Right renal pelvis (tissue), 4 donors: ENCODE measurements at regions not wholly inside any gene's neighbourhood (a gene's known extent, or its start where the extent isn't known, plus 50 kb on each side); places are given as distances from the start of the nearest gene placed in this dataset.

ENCODE experiments used
- DNase-seq, 4 donors: peaks; one replicate each; pipeline ENCODE4 v3.0.0-alpha.2; 2013; ENCODE audit warnings: low read depth in 4 of 4, low spot score in 3 of 4, missing footprints in 1 of 4

- DNase-seq = no peak
These were observed 526.6 kb downstream of the MRPL39 start for GRCh38 chr21:25080661-25081060.

DNA sequence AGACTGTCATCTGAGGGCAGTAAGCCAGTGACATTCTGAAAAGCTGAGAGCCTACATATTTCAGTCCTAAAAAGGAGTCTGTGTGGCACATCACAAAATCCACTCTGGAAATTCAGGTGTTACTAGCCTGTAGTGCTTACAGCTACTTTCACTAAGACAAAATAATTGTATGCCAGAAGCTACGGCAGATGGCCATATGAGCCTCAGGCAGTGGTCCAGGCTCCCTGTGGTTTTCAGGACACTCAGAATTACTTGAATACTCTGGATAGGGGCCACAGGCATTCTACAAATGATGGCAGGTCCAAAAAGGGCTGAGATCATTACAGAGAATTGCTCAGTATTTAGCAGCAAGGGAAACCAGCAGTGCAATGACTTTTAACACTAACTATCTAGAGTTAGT lies 527.1 kb downstream of the MRPL39 start:
- DNase-seq = no peak

DNA sequence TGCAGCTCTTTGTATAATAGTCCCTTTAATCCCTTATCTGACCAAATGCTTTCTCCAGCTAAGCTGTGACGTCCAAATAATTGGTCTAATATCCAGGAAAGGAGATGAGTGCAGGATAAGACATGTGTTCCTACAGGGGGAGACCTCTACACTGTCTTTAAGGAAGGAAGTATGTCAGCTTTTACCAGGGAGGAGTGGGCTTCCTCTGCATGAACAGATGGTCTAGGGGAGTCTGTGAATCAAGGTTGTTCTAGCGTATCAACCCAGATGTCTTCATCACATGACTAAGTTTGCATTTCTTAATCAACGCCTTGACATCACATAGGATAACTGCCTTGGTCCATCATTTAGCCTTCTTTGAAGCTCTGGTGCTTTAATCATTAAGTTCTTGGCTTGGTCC lies 528.2 kb downstream of the MRPL39 start:
- no peak for DNase-seq

DNA sequence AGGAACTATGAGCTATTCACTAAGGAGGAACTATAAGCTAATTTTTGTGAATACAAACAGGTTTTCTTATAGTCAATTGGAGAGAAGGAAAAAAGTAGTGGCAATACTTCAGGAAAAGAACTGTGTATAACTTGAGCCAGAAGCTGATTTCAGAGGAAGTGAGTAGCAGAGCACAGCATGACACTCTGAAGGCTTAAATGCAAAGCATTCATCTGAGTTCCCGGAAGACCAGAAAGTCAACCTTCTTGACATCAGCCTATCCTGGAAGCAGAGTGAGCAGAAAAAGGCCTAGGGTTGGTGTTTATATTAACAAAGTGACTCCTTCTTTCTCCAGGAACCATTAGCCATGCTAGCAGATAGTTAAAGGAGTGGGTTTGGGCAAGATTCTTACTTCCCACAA lies 545.2 kb downstream of the MRPL39 start:
- DNase-seq = no peak

DNA sequence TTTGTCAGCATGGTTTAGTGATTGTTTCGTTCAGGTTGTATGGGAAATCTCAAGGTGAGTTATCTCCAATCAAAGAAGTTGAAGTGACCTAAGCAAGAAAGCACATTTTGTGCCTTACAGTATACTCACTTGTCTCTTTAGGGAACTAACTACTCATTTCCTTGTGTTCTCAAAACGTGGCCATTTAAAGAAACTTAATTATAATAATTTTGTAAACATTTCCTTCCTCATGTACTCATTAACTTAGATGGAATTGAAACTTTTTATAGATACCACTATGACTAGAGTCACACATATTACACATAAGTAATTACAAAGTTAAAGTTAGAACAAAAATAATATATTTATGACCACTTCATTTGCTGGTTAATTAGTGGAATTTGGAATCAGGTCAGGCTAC lies 552.6 kb downstream of the MRPL39 start:
- DNase-seq = no peak

DNA sequence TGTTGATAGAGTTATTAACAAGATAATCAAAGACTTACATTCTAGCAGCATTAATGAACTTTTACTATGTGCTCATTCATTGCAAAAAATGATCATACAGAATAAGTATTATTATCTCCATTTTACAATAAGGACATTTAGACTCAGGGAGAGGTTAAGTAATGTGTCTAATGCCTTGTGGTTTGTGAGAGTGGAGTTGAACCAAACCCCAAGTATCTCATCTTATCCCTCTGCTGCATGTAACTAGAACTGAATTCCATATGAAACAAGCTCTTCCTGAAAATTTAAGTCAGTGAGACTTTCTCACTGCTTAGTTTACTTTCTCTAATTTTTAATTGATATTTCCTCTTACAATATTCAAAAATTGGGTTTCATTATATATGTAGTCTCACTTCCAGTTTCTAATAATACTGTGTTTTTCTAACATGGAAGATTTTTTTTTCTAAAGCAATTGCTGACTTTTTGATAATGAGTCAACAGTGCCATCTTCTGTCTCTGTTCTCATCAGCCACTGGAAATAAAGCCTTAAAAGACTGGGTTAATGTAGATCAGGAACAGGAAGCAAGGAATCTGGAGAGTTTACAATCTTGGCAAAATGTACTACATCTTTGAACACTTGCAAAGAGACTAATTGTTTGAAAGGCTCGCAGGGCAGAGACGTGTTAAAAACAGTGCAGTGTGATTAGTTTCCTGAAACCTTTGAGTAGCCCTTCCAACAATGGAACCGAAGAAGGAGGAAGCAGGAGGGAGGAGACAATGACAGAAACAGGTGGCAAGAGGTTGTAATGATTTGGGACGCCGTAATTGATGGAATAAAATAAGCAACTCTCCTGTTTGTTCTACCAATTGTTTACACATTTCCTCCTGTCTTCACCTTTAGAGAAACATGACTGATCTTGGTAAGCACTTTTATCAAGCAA lies 567.6 kb downstream of the MRPL39 start:
- DNase-seq = peak in 3 of 4 donors; percentile 4 to 18 (median 15)

GRCh38 chr21:25036775-25037174 lies 570.5 kb downstream of the MRPL39 start:
- no peak for DNase-seq

- DNase-seq = no peak
These were observed 575.5 kb downstream of the MRPL39 start for GRCh38 chr21:25031750-25032149.

GRCh38 chr21:25029580-25029979 lies 577.7 kb downstream of the MRPL39 start:
- DNase-seq = no peak

DNA sequence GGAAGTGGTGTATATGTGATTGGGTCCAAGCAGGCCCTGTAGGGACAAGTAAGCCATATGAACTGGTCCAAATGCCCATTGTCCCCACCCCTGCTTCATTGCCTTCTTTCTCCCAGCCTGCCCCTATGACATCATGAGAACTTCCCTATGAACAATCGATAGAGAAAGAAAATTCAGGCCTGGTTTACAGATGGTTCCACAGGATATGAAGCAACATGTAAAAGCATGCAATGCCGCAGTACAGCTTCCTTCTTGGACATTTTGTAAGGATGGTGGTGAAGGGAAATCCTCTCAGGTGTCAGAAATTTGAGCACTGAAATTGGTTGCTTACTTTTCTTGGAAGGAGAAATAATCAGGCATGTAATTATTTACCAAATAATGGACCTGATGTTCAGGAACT lies 581.7 kb downstream of the MRPL39 start:
- no peak for DNase-seq

- no peak for DNase-seq
These were observed 582.6 kb downstream of the MRPL39 start for GRCh38 chr21:25024639-25025038.

DNA sequence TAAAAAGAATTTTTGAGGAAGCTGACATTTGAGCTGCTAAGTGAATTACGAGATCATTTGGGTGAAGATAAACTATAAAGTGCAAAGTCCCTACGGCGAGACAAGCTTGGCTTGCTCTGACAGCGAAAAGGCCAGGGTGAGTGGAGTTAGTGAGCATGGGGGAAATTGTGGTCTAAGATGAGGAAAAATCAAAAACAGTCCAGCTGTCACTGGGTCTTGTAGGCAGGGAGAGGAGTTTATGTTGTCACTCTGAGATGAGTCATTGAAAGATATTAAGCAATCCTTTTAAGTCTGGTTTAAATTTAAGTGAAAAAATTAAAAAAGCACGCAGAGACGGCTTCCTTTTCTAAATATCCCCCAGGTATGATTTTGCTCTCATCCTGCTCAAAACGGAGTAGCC lies 601.9 kb downstream of the MRPL39 start:
- DNase-seq = no peak

DNA sequence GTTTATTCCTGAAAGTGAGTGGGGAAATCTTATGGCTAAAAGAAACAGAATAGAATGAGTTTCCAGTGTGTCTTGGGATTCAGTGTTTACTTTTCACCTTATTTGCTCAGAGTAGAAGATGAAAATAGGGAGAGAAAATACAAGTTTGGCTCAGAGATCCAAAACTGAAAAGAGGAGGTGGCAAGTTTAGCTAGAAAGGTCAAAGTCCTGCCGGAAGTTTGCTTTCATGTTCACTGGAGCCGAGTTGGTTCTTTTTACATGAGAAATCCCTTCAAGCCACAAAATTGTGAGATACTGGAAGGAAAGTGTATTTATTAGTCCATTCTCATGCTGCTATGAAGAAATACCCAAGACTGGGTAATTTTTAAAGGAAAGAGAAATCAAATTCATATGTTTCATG lies 604.6 kb downstream of the MRPL39 start:
- DNase-seq = no peak

- DNase-seq = no peak
These were observed 612.1 kb downstream of the MRPL39 start for GRCh38 chr21:24995216-24995615.

- no peak for DNase-seq
These were observed 612.6 kb downstream of the MRPL39 start for GRCh38 chr21:24994717-24995116.

GRCh38 chr21:24989516-24989915 lies 617.8 kb downstream of the MRPL39 start:
- DNase-seq = no peak

DNA sequence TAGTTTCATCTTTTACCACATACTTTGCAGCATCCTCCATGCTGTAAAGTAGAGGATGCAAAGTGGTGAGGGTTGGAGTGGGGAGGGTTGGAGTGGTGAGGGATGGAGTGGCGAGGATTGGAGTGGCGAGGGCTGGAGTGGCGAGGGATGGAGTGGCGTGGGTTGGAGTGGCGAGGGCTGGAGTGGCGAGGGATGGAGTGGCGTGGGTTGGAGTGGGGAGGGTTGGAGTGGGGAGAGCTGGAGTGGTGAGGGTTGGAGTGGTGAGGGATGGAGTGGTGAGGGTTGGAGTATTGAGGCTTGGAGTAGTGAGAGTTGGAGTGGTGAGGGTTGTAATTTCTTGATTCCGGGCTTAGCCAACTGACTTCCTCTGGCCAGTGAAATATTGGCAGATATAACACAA lies 618.3 kb downstream of the MRPL39 start:
- DNase-seq = no peak

- DNase-seq = no peak
These were observed 631.0 kb downstream of the MRPL39 start for GRCh38 chr21:24976238-24976637.

GRCh38 chr21:24969068-24969467 lies 638.2 kb downstream of the MRPL39 start:
- DNase-seq = no peak

GRCh38 chr21:24955275-24955961 lies 651.9 kb downstream of the MRPL39 start:
- DNase-seq = no peak

DNA sequence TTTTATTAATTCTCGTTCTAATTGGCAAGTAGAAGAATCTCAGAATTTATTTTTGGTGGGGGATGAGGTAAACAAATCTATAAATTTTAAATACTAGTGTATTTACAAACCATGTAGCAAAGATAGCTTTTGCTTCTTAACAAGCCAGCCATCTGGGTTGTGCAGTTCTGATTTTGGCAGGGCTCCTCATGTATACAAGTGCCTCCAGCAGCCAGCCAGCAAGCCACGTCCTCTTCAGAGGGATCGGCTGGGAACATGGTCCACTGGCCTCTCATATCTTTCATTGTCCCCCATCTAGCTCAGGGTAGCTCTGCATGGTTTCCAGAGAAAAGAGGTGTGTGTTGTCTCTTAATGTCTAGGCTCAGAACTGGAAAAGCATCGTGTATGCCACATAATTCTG lies 659.1 kb downstream of the MRPL39 start:
- no peak for DNase-seq

- DNase-seq = no peak
These were observed 661.4 kb downstream of the MRPL39 start for GRCh38 chr21:24945910-24946309.
